ENCODE measurements at regions not wholly inside any gene's neighbourhood (a gene's known extent, or its start where the extent isn't known, plus 50 kb on each side); places are given as distances from the start of the nearest gene placed in this dataset.
"Not testable (repeated sequence)": the region's sequence is repeated elsewhere in the genome, so short reads cannot be mapped to it uniquely, and the experiment has no call there.

GRCh38 chr3:94648270-94649180, 585.7 kb downstream of the NSUN3 start:
- H3K36me3 ChIP-seq (ENCODE audit: control insufficient read depth in 1 of 2, insufficient read depth in 2 of 2, low read length in 2 of 2); H4K20me1 ChIP-seq (ENCODE audit: insufficient read depth); H3K4me3 ChIP-seq (replicated peaks in 1 of 2; ENCODE audit: low read depth in 1 of 2, low read length in 2 of 2); H3K4me1 ChIP-seq (ENCODE audit: control insufficient read depth in 1 of 2, insufficient read depth in 2 of 2, low read length in 2 of 2); H3K27me3 ChIP-seq (ENCODE audit: insufficient read depth, low read length); H3K27ac ChIP-seq (ENCODE audit: low read depth, low read length); BruUV-seq (replicated peaks); POLR2A ChIA-PET; DNase-seq (ENCODE audit: low read depth, low spot score); H3K9me3 ChIP-seq (ENCODE audit: control insufficient read depth in 1 of 2, insufficient read depth in 1 of 2, low read depth in 1 of 2, low read length in 2 of 2); RAD21 ChIA-PET (ENCODE audit: low non-redundant PET in 1 of 2, low total read pairs in 2 of 2, uncharacterized antibody in 2 of 2, unreplicated experiment in 2 of 2); H3K9ac ChIP-seq (ENCODE audit: low read length); CTCF ChIA-PET; ATAC-seq; H3K4me2 ChIP-seq (ENCODE audit: low read length); H3K9me2 ChIP-seq (ENCODE audit: insufficient read depth); H2AFZ ChIP-seq (ENCODE audit: low read depth, low read length, poor library complexity, severe bottlenecking); H3K79me2 ChIP-seq (ENCODE audit: insufficient read depth, low read length); intact Hi-C loops (cut with micrococcal nuclease): not testable (repeated sequence)

GRCh38 chr3:94654096-94654495, 591.2 kb downstream of the NSUN3 start:
- H2AFZ ChIP-seq (ENCODE audit: low read depth, low read length, poor library complexity, severe bottlenecking): no peak overlapping the region
- H3K9ac ChIP-seq (ENCODE audit: low read length): no peak overlapping the region
- no peak overlapping the region for H3K4me2 ChIP-seq (ENCODE audit: low read length)
- no peaks in the 10 kb centered on the region for H3K4me1 ChIP-seq (ENCODE audit: control insufficient read depth in 1 of 2, insufficient read depth in 2 of 2, low read length in 2 of 2)
- RAD21 ChIA-PET (ENCODE audit: low non-redundant PET in 1 of 2, low total read pairs in 2 of 2, uncharacterized antibody in 2 of 2, unreplicated experiment in 2 of 2): no interaction called here
- H3K9me2 ChIP-seq (ENCODE audit: insufficient read depth): no peaks in the 10 kb centered on the region
- no peak for ATAC-seq
- H3K27me3 ChIP-seq (ENCODE audit: insufficient read depth, low read length): no peaks in the 10 kb centered on the region
- intact Hi-C loops (cut with micrococcal nuclease): no loop called here
- H3K36me3 ChIP-seq (ENCODE audit: control insufficient read depth in 1 of 2, insufficient read depth in 2 of 2, low read length in 2 of 2): no peaks in the 10 kb centered on the region
- TF ChIP-seq EGR1 (IDR thresholded peaks at IDR 0.05; ENCODE audit: low read depth) (no peak), EZH2 (IDR thresholded peaks at IDR 0.05) (no peak), SIN3A (IDR thresholded peaks at IDR 0.05; ENCODE audit: low read depth) (no peak), ATF3 (IDR thresholded peaks at IDR 0.05) (no peak), FOSL1 (IDR thresholded peaks at IDR 0.05; ENCODE audit: low read depth) (no peak), EZH2phosphoT487 (IDR thresholded peaks at IDR 0.05; ENCODE audit: borderline replicate concordance) (no peak), ZFX (IDR thresholded peaks at IDR 0.05) (no peak), YY1 (IDR thresholded peaks at IDR 0.05; ENCODE audit: extremely low read depth, insufficient replicate concordance, low read depth, low read length) (no peak), ZNF274 (IDR thresholded peaks at IDR 0.05; ENCODE audit: low read depth, low read length) (no peak), CEBPB (IDR thresholded peaks at IDR 0.05; ENCODE audit: low read depth) (no peak), REST (IDR thresholded peaks at IDR 0.05; ENCODE audit: low read depth) (no peak), SP1 (IDR thresholded peaks at IDR 0.05; ENCODE audit: low read depth) (no peak), SRF (IDR thresholded peaks at IDR 0.05; ENCODE audit: low read depth) (no peak)
- TF ChIP-seq, protein P1, sequence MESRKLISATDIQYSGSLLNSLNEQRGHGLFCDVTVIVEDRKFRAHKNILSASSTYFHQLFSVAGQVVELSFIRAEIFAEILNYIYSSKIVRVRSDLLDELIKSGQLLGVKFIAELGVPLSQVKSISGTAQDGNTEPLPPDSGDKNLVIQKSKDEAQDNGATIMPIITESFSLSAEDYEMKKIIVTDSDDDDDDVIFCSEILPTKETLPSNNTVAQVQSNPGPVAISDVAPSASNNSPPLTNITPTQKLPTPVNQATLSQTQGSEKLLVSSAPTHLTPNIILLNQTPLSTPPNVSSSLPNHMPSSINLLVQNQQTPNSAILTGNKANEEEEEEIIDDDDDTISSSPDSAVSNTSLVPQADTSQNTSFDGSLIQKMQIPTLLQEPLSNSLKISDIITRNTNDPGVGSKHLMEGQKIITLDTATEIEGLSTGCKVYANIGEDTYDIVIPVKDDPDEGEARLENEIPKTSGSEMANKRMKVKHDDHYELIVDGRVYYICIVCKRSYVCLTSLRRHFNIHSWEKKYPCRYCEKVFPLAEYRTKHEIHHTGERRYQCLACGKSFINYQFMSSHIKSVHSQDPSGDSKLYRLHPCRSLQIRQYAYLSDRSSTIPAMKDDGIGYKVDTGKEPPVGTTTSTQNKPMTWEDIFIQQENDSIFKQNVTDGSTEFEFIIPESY (IDR thresholded peaks at IDR 0.05; ENCODE audit: extremely low read depth, insufficient replicate concordance, low read length): no peak
- POLR2A ChIA-PET: no interaction called here
- BruUV-seq (replicated peaks): no TSS peak
- no peak overlapping the region for H3K27ac ChIP-seq (ENCODE audit: low read depth, low read length)
- H4K20me1 ChIP-seq (ENCODE audit: insufficient read depth): no peaks in the 10 kb centered on the region
- H3K4me3 ChIP-seq (replicated peaks in 1 of 2; ENCODE audit: low read depth in 1 of 2, low read length in 2 of 2): no peak overlapping the region
- DNase-seq (ENCODE audit: low read depth, low spot score): no peak
- CTCF ChIA-PET: no interaction called here
- H3K9me3 ChIP-seq (ENCODE audit: control insufficient read depth in 1 of 2, insufficient read depth in 1 of 2, low read depth in 1 of 2, low read length in 2 of 2): peaks cover 4% of the 10 kb centered on the region in 2 experiments; a peak in 2 of 4 replicates
- no peaks in the 10 kb centered on the region for H3K79me2 ChIP-seq (ENCODE audit: insufficient read depth, low read length)
